ENCODE measurements at regions not wholly inside any gene's neighbourhood (a gene's known extent, or its start where the extent isn't known, plus 50 kb on each side); places are given as distances from the start of the nearest gene placed in this dataset.

DNA sequence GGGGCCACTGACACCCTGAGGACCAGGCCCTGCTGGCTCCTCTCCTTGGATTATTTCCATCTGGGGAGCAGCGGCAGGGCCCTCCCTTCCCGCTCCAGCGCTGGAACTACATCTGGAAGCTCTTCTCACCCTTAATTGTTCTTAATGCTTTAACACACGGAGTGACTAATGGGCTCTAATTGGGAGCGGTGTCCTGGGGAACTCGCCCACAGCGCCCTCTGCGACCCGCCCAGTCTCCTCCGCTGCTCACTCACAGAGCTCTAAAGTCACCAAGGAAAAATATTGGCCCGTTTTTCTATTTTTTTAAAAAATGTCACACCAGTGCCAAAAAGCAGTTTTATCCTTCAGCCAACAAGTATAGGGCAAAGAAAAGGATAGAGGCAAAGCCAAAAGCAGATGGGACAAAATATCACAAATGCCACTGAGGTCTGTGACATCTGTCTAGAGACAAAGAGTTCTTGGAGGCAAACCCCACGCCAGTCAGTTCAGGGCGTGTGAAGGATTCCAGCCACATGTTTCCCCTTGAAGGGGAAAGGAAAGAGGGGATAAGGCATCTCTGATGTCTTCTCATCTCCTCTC is 134.7 kb downstream of the RBFOX3 start:
- no peak overlapping the region for H3K27ac ChIP-seq
- TF ChIP-seq ZFX (IDR thresholded peaks at IDR 0.05) = no peak
- TF ChIP-seq, protein P1, sequence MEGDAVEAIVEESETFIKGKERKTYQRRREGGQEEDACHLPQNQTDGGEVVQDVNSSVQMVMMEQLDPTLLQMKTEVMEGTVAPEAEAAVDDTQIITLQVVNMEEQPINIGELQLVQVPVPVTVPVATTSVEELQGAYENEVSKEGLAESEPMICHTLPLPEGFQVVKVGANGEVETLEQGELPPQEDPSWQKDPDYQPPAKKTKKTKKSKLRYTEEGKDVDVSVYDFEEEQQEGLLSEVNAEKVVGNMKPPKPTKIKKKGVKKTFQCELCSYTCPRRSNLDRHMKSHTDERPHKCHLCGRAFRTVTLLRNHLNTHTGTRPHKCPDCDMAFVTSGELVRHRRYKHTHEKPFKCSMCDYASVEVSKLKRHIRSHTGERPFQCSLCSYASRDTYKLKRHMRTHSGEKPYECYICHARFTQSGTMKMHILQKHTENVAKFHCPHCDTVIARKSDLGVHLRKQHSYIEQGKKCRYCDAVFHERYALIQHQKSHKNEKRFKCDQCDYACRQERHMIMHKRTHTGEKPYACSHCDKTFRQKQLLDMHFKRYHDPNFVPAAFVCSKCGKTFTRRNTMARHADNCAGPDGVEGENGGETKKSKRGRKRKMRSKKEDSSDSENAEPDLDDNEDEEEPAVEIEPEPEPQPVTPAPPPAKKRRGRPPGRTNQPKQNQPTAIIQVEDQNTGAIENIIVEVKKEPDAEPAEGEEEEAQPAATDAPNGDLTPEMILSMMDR (conservative IDR thresholded peaks at IDR 0.05) = no peak

DNA sequence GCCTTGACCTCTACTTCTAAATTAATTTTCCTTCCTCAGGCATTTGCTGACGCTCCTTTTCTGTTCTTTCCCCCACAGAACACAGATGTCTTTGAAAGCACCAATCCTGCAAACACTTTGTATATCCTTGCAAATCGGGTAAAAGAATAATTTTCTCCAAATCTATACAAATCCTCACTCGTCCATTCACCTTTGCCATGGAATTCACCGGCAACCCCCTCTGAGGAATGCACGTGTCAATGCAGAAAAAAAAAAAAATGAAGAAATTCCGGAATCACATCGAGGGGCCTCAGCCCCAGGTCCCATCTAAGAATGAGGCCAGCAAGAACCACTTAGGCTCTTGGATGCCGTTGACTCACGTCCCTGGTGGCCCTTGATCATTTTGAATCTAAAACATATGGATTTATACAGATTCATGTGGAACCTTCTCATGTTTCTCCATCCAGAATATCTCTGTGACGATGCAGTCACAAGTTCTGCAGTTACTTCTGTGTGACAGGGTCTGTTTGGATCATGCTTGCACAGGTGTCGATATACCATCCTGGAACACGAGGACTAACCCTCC is 136.9 kb downstream of the RBFOX3 start:
- H3K27ac ChIP-seq = no peak overlapping the region
- no peak for TF ChIP-seq ZFX (IDR thresholded peaks at IDR 0.05)
- TF ChIP-seq, protein P1 (conservative IDR thresholded peaks at IDR 0.05) = no peak

DNA sequence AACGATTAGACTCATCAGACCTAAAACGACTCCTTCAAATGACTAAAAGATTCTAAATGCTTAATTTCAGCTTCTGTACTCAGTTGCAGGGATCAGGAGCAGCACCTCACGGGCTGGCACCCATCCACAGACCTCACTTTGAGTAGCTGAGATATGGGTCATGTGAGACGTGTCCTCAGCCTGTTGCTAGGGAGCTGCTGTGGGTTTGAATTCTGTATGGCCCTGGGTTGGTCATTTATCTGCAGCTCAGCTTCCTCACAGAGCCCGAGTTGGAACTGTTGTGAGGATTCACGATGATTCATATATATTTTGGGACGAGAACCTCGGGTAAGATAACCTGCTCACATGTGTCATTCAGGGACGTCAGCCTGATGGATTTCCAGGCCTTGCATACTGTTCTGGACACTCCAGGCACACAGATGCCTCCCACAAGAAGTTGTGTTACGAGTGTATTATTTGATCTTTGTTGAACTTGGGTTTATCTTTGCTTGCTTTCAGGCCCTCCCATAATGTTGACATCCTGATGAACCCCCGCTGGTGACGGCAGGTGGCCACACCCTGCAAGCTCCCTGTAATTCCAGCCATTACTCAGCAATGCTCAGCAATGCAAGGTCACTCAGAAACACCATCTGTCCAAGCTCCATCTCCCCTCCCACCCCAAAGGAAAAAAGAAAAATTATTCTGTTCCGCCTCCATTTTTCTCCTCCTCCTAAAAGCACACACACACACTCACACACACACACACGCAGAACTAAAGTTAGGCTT is 137.6 kb downstream of the RBFOX3 start:
- no peak for TF ChIP-seq ZFX (IDR thresholded peaks at IDR 0.05)
- TF ChIP-seq, protein P1 (conservative IDR thresholded peaks at IDR 0.05) = no peak

DNA sequence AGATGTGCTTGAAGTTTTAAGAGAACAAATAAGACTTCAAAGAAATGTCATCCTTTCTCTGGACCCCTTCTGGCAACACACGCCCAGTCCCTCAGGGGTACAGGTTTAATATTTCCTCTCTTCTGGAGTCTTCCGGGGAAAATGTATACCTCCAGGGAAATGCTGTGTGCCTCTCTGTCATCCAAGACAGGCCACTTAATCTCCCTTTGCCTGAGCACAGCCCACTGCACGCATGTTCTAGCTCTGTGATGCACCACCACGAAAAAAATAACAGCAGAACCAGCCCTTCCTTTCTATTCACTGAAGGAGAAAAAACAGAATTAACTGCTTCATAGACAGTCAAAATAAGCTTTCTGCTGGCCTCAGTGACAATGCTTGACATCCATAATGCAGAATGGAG is 140.1 kb downstream of the RBFOX3 start:
- TF ChIP-seq ZFX (IDR thresholded peaks at IDR 0.05) = no peak
- TF ChIP-seq, protein P1 (conservative IDR thresholded peaks at IDR 0.05) = no peak
- H3K27ac ChIP-seq = no peak overlapping the region

More for the DNA sequence above, 137.6 kb downstream of the RBFOX3 start:
- no peak overlapping the region for H3K27ac ChIP-seq

DNA sequence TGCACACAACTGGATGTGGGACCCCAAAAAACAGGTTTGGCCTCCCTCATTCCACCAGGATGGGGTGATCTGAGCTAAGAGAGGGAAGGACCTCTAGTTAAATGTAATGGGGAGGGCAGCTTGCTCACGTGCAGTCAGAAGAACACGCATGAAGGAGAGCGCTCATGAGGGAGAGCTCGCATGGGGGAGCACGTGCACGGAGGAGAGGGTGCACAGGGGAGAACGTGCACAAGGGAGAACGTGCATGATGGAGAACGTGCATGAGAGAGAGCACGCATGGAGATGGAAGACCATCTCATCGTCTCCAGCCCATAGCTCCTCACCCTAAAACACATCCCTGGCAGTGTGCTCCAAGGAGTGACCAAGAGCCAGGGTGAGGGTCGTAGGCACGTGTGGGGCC is 141.2 kb downstream of the RBFOX3 start:
- no peak for TF ChIP-seq ZFX (IDR thresholded peaks at IDR 0.05)
- TF ChIP-seq, protein P1 (conservative IDR thresholded peaks at IDR 0.05) = no peak
- no peak overlapping the region for H3K27ac ChIP-seq

DNA sequence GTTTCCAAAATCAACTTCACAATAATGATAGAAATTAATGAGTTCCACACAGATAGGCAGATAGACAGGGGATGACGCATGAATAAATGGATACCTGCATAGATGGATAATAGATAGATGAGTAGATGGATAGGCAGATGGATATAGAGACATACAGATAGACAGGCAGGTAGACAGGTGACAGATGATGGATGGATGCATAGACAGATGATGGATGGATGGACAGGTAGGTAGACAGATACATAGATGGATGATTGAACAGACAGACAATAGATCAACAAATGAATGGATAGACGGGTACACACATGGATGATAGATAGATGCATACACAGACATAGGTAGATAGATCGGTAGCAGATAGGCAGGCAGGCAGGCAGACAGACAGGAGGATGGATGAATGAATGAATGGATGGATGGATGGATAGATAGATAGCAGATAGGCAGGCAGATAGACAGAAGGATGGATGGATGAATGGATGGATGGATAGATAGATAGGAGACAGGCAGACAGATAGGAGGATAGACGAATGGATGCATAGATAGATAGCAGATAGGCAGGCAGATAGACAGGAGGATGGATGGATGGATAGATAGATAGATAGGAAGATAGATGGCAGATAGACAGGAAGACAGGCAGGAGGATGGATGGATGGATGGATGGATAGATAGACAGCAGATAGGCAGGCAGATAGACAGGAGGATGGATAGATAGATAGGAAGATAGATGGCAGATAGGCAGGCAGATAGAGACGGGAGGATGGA is 142.5 kb downstream of the RBFOX3 start:
- no peak for TF ChIP-seq ZFX (IDR thresholded peaks at IDR 0.05)
- H3K27ac ChIP-seq = no peak overlapping the region

DNA sequence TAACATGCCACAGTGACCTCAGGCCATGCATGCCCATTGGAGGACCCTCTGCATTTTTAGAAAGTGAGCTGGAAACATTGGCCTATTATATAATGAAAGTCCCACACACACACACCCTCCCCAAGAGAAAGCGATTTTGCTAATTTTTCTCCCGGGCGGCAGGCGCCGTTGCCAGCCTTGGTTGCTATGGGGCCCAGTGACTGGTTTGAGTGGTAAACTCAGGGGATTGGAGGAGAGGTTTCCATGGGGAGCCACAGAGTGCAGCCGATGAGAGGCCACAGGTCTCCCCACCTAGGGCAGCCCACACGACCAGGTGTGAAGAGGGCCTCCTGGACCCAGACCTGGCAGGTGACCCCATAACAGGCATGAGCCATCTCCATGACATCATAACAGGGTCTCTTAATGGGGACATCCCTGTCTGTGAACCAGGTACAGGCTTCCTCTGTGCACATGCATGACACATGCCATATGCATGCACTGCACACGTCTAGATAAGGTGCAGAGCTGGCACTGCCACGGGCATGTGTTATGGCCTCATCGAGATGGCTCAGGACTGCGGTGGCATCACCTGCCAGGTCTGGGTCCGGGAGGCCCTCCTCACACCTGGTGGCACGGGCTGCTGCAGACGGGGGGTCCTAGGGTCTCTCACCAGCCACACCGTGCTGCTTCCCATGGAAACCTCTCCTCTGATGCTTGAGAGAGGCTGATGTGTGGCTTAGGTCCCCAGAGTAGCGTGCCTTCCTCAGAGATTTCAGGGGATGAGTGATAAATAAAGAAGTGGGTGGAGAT is 144.1 kb downstream of the RBFOX3 start:
- no peak overlapping the region for H3K27ac ChIP-seq
- no peak for TF ChIP-seq ZFX (IDR thresholded peaks at IDR 0.05)
- TF ChIP-seq, protein P1 (conservative IDR thresholded peaks at IDR 0.05) = no peak

All from C4-2B (cell line).